SU-DHL-6 (cell line): ENCODE measurements at regions not wholly inside any gene's neighbourhood (a gene's known extent, or its start where the extent isn't known, plus 50 kb on each side); places are given as distances from the start of the nearest gene placed in this dataset.

Experiments
- CTCF ChIP-seq: fragments of 200-600 bp; sonication (generic); IDR thresholded peaks from one replicate; pipeline ENCODE4 v1.5.1; 2017; ENCODE audit warnings: antibody characterized with exemption, mild to moderate bottlenecking, low read length, moderate library complexity; ENCODE audit not compliant: insufficient read depth, poor library complexity, severe bottlenecking
- EZH2phosphoT487 ChIP-seq: fragments of 200-600 bp; sonication (generic), shearing (Covaris generic); conservative IDR thresholded peaks from 2 replicates; pipeline ENCODE4 v1.6.1; 2018; ENCODE audit warnings: mild to moderate bottlenecking, antibody characterized with exemption, low read length, moderate library complexity, mixed read lengths

- no peak for TF ChIP-seq CTCF
- TF ChIP-seq EZH2phosphoT487, result no peak
Measured at GRCh38 chr2:8437949-8438400, 243.9 kb upstream of the ID2 start.
